CD14-positive monocyte (primary cell): ENCODE measurements at regions not wholly inside any gene's neighbourhood (a gene's known extent, or its start where the extent isn't known, plus 50 kb on each side); places are given as distances from the start of the nearest gene placed in this dataset.

Experiments used
- DNase-seq, 3 donors: peaks; one replicate each; pipeline ENCODE4 v3.0.0-alpha.2; 2011 to 2022
- H2AFZ ChIP-seq: 2 replicates; pipeline ENCODE4 v1.6.0; 2012; ENCODE audit warnings: mild to moderate bottlenecking, low read depth, low read length, inconsistent platforms; ENCODE audit not compliant: insufficient read depth, poor library complexity, severe bottlenecking
- H3K27ac ChIP-seq, 2 donors: 1 replicate in 1 of 2; 2 replicates in 1 of 2; pipeline ENCODE4 v1.5.1; 2012 to 2013; ENCODE audit warnings: low read length in 2 of 2, control low read depth in 1 of 2, inconsistent platforms in 1 of 2, low read depth in 1 of 2, mild to moderate bottlenecking in 1 of 2
- H3K27me3 ChIP-seq, 2 donors: one replicate each; pipeline versions ENCODE4 v1.6.0 to v1.6.1; 2011 to 2013; ENCODE audit warnings: low read length in 2 of 2; ENCODE audit not compliant: control insufficient read depth in 2 of 2, insufficient read depth in 2 of 2
- H3K36me3 ChIP-seq, 2 donors: replicated peaks in 1 of 2; 1 replicate in 1 of 2; 2 replicates in 1 of 2; pipeline versions ENCODE4 v1.5.1 to v1.6.1; 2012 to 2013; ENCODE audit warnings: low read length in 2 of 2, control low read depth in 1 of 2, inconsistent platforms in 1 of 2, mild to moderate bottlenecking in 1 of 2; ENCODE audit not compliant: insufficient read depth in 2 of 2, control insufficient read depth in 1 of 2
- H3K4me1 ChIP-seq, 2 donors: 1 replicate in 1 of 2; 2 replicates in 1 of 2; pipeline versions ENCODE4 v1.5.1 to v1.6.1; 2012 to 2013; ENCODE audit warnings: low read length in 2 of 2, control low read depth in 1 of 2, inconsistent platforms in 1 of 2, mild to moderate bottlenecking in 1 of 2, moderate library complexity in 1 of 2; ENCODE audit not compliant: insufficient read depth in 2 of 2, control insufficient read depth in 1 of 2
- H3K4me2 ChIP-seq: replicated peaks from 2 replicates; pipeline ENCODE3; 2012; ENCODE audit warnings: low read length, moderate library complexity, mild to moderate bottlenecking; ENCODE audit not compliant: poor library complexity, severe bottlenecking; ENCODE audit errors: extremely low read depth
- H3K4me3 ChIP-seq, 3 experiments: fragments of 200-600 bp in 1 of 3; sonication (generic) in 1 of 3; replicated peaks in 1 of 3; 1 replicate in 2 of 3; 2 replicates in 1 of 3; pipeline ENCODE4 v1.5.1; 2011 to 2013; ENCODE audit warnings: low read length in 3 of 3, mild to moderate bottlenecking in 3 of 3, control low read depth in 2 of 3, low read depth in 2 of 3, inconsistent platforms in 1 of 3, moderate library complexity in 1 of 3
- H3K79me2 ChIP-seq: 2 replicates; pipeline ENCODE4 v1.6.0; 2012; ENCODE audit warnings: mild to moderate bottlenecking, control low read depth, inconsistent platforms, low read length, moderate library complexity; ENCODE audit not compliant: insufficient read depth
- H3K9ac ChIP-seq: 2 replicates; pipeline ENCODE4 v1.6.0; 2017; ENCODE audit warnings: low read length, mild to moderate bottlenecking; ENCODE audit not compliant: insufficient read depth, poor library complexity, severe bottlenecking
- H3K9me3 ChIP-seq, 2 donors: replicated peaks in 1 of 2; 1 replicate in 1 of 2; 2 replicates in 1 of 2; pipeline versions ENCODE4 v1.5.1 to v1.6.1; 2012 to 2013; ENCODE audit warnings: low read length in 2 of 2, control low read depth in 1 of 2; ENCODE audit not compliant: control insufficient read depth in 1 of 2, insufficient read depth in 1 of 2
- H4K20me1 ChIP-seq: 2 replicates; pipeline ENCODE4 v1.6.0; 2012; ENCODE audit warnings: mild to moderate bottlenecking, low read length, control low read depth, moderate library complexity; ENCODE audit not compliant: insufficient read depth
- H3K27ac Mint-ChIP-seq, 7 donors: one replicate each; pipeline ENCODE4 v1.8.0; 2020; ENCODE audit warnings: mild to moderate bottlenecking in 7 of 7, mixed read lengths in 7 of 7, moderate library complexity in 6 of 7, inconsistent platforms in 2 of 7
- H3K27me3 Mint-ChIP-seq, 3 donors: one replicate each; pipeline ENCODE4 v1.8.0; 2021 to 2022; ENCODE audit warnings: low read depth in 3 of 3, mild to moderate bottlenecking in 3 of 3, mixed read lengths in 3 of 3, moderate library complexity in 3 of 3, inconsistent platforms in 1 of 3
- H3K36me3 Mint-ChIP-seq, 2 donors: one replicate each; pipeline ENCODE4 v1.8.0; 2020; ENCODE audit warnings: mixed read lengths in 2 of 2, inconsistent platforms in 1 of 2, mild to moderate bottlenecking in 1 of 2
- H3K4me1 Mint-ChIP-seq: one replicate; pipeline ENCODE4 v1.8.0; 2020; ENCODE audit warnings: mild to moderate bottlenecking, mixed read lengths
- H3K4me3 Mint-ChIP-seq, 2 donors: one replicate each; pipeline ENCODE4 v1.8.0; 2020; ENCODE audit warnings: mild to moderate bottlenecking in 2 of 2, mixed read lengths in 2 of 2, moderate library complexity in 1 of 2
- H3K9me3 Mint-ChIP-seq, 7 donors: one replicate each; pipeline ENCODE4 v1.8.0; 2020 to 2022; ENCODE audit warnings: mixed read lengths in 7 of 7, mild to moderate bottlenecking in 6 of 7, moderate library complexity in 6 of 7, inconsistent platforms in 2 of 7
- CTCF ChIP-seq: fragments of 200-600 bp; IDR thresholded peaks from one replicate; pipeline ENCODE4 v1.8.0; 2022; ENCODE audit warnings: antibody characterized with exemption, mild to moderate bottlenecking
- WGBS: methylation state at CpG from one replicate; pipeline ENCODE4 v1.1.5; 2013; ENCODE audit warnings: missing lambda C conversion rate; ENCODE audit not compliant: insufficient coverage; 5-methylcytosine and 5-hydroxymethylcytosine counted together
- intact Hi-C, 2 donors: fragments of 100-400 bp; cut with micrococcal nuclease; formaldehyde crosslinking; loops; one replicate each; pipeline versions ENCODE4 v1.15.0 to v1.15.1; 2023

- Histone ChIP-seq H3K4me3 (no peak overlapping the region), H3K9me3 (peaks cover 5 to 13% of the 10 kb centered on the region in 2 donors), H3K9ac (no peak overlapping the region), H4K20me1 (no peaks in the 10 kb centered on the region), H3K79me2 (no peaks in the 10 kb centered on the region), H3K4me2 (no peak overlapping the region), H3K4me1 (peaks cover 8% of the 10 kb centered on the region in 2 donors), H2AFZ (no peak overlapping the region), H3K36me3 (no peaks in the 10 kb centered on the region), H3K27me3 (no peaks in the 10 kb centered on the region), H3K27ac (no peak overlapping the region)
- no peak overlapping the region for H3K4me3 Mint-ChIP-seq
- peaks cover 0 to 3% (median 2%) of the 10 kb centered on the region in 3 donors for H3K27me3 Mint-ChIP-seq
- peaks cover 7% of the 10 kb centered on the region for H3K4me1 Mint-ChIP-seq
- WGBS = 100% methylated on average over 1 of the region's 5 CpGs
- intact Hi-C loops = no loop called here
- H3K9me3 Mint-ChIP-seq = peaks cover 2 to 11% (median 5%) of the 10 kb centered on the region in 7 donors
- no peaks in the 10 kb centered on the region for H3K36me3 Mint-ChIP-seq
- TF ChIP-seq CTCF = no peak
- H3K27ac Mint-ChIP-seq = no peak overlapping the region
- DNase-seq = no peak
Measured at GRCh38 chr13:33683376-33683775, 134.6 kb upstream of the RFC3 start.

GRCh38 chr13:33684874-33685273 is 133.1 kb upstream of the RFC3 start:
- no peaks in the 10 kb centered on the region for H3K4me1 Mint-ChIP-seq
- Histone ChIP-seq H3K27ac (no peak overlapping the region), H3K9me3 (peaks cover 5 to 16% of the 10 kb centered on the region in 2 donors), H3K27me3 (no peaks in the 10 kb centered on the region), H3K4me2 (no peak overlapping the region), H3K36me3 (no peaks in the 10 kb centered on the region), H3K4me1 (peaks cover 0 to under 1% of the 10 kb centered on the region in 2 donors), H3K79me2 (no peaks in the 10 kb centered on the region), H2AFZ (no peak overlapping the region), H3K4me3 (no peak overlapping the region), H3K9ac (no peak overlapping the region), H4K20me1 (no peaks in the 10 kb centered on the region)
- H3K27me3 Mint-ChIP-seq = peaks cover 0 to 4% (median 3%) of the 10 kb centered on the region in 3 donors
- H3K9me3 Mint-ChIP-seq = peaks cover 2 to 14% (median 9%) of the 10 kb centered on the region in 7 donors
- WGBS = no CpG with 5 or more reads among the region's 4 CpGs
- no peak overlapping the region for H3K4me3 Mint-ChIP-seq
- TF ChIP-seq CTCF = no peak
- no peaks in the 10 kb centered on the region for H3K36me3 Mint-ChIP-seq
- intact Hi-C loops = no loop called here
- DNase-seq = no peak
- no peak overlapping the region for H3K27ac Mint-ChIP-seq
